NCI-H146 (cell line): ENCODE measurements at regions not wholly inside any gene's neighbourhood (a gene's known extent, or its start where the extent isn't known, plus 50 kb on each side); places are given as distances from the start of the nearest gene placed in this dataset.

Source experiments
- DNase-seq: peaks from one replicate; lab custom pipeline; 2025; lab: John Stamatoyannopoulos, UW

DNA sequence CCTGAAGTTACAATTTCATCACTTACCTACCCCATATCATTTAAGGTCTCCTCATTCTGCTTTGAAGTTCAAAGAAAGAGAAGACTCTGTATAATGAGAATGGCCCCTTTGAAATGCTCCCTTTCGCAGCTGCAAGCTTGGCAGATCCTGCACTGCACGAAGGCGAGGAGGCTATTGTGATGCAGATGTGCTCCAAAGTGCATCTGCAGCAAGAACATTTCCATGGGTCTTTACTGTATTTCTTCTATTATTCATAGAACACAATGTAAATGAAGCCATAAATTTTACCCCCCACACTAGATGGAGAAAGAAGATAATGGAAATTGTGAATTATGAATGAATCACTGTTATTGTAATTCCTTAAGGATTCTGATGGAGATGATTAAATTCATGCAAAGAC lies 178.7 kb downstream of the CHD9NB start:
- DNase-seq, result no peak

DNA sequence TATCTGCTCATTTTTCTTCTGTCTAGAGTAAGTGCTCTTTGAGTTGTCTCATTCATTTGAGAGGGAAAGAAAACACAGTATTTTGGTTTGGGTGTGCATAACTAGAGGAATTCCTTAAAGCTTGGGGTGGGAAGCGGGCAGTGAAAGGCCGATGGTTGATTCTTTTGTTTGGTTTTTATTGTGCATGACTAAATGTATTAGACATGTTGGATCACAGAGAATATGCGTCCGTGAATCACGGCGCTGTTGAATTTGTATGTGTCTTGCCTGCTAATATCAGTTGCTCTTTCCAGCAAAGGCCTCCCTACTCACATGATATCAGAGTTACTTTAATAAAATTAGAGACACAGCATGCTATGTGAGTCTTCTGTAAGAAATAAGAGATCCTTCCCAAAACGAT lies 180.0 kb downstream of the CHD9NB start:
- DNase-seq, result no peak

DNA sequence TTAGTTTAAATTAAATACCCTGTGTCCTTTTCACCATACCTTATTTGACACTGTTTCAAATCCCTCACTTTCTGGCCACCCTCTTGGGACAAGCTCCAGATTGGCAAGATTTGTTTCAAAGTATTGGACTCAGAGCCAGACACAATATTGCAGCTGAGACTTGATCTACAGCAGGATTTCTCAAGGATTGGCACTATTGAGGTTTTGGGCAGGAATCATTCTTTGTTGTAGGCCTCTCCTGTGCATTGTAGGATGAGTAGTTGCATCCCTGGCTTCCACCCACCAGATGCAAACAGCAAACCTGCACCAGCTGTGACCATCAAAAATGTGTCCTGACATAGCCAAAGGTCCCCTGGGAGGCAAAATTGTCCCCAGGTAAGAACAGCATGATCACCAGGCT lies 181.2 kb downstream of the CHD9NB start:
- DNase-seq, result no peak

DNA sequence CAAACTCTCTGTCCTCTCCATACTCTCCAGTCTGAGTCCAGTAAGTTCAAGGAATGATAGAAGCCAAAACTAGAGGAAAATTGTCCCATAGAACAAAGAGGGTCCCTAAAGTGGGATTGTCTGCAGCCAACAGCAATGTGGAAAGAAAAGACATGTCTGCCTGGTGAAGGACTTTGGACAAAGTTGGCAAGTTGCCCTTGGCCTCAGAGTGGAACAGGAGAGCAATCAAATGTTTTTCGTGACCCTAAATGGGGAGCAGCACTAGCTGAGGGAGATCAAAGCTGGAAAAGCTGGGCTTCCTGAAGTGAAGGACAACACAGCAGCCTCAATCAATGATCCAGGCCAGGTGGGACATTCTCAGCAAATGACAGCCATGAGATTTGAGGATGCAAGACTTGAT lies 183.5 kb downstream of the CHD9NB start:
- DNase-seq, result no peak

DNA sequence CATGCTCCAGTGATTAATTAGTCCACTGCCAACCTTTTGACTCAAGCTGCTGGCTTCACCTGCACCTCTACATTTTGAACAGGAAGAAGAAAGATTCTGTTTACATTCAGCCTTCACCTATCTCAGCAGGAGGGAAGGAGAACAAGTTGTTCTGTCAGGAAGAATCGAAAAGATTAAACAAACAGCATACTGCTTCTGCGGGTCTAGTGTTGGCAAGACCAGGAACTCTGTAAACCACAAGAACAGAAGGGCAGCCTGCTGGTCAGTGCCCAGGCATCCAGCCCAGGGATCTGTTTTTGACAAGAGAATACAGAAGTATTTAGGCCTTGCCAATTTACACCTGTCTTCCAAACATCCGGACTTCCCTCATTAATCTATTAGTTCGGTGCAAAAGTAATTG lies 189.7 kb downstream of the CHD9NB start:
- DNase-seq, result peak; percentile 11

DNA sequence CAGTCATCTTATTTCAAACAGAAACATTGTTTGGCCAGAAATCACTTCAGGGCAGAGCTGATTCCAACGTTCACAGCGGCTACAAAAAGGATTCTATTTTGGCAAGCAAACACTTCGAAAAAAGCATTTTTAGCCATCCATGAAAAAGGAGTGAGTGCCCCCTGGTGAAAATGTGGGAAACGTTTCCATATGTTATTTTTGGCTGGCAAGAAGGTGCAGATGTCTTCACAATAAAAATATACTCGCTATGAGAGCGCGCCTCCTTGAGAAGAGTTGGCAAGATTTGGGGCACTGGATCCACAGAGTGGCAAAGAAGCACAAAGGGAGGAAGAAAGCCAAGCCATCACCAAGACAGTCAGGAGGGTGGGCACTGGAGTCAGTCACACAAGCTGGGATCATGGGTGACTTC lies 191.1 kb downstream of the CHD9NB start:
- peak; percentile 26 for DNase-seq

DNA sequence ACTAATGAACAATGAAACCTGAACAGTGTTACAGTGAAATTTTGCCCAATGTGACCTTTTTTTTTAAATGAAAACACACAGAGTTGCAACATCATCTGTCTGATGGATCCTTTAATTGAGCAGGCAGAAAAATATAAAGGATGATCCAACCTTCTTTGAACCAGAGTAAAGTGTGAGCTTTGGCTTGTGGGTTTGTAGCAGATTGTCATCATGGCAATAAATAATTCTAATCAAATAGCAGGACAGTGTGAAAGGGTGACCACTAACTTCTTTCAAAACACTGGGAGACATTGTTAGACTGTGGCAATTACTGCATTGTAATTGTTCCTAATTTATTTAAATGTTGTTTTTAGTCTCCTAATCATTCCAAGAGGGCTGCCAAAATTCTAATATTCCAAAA lies 197.2 kb downstream of the CHD9NB start:
- no peak for DNase-seq

DNA sequence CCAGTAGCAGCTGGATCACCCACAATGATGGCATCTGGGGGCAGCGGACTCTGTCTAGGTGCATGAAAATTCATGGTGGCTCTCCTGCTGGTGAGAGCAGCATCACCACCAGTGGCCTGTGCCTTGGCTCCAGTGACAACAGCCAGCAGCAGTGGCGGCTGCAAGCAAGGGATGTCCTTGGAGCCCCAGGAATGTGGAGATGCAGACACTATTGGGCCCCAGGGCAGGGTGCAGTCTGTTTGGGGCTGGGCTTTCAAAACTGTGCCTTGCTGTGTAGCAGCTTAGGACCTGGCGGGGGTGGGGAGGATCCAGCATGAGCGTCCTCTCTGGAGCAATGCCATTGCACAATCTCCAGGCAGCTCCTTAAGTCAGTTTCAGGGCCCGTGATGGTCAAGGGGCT lies 199.7 kb downstream of the CHD9NB start:
- DNase-seq, result no peak

DNA sequence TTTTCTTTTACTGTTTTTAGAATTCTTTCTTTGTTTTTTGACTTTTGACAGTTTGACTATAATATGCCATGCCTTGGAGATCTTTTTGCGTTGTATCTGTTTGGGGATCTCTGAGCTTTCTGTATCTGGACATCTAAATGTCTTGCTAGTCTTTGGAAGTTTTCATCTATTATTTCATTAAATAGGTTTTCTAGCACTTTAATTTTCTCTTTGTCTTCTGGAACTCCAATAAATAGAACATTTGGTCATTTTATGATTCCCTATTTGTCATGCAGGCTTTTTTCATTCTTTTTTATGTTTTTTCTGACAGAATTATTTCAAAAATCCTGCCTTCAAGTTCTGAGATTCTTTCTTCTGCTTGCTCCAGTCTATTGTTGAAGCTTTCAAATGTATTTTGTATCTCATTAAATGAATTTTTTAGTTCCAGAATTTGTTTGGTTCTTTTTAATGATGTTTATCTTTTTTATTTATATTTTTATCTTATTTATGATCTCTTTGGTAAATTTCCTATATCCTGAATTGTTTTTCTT lies 201.4 kb downstream of the CHD9NB start:
- no peak for DNase-seq

DNA sequence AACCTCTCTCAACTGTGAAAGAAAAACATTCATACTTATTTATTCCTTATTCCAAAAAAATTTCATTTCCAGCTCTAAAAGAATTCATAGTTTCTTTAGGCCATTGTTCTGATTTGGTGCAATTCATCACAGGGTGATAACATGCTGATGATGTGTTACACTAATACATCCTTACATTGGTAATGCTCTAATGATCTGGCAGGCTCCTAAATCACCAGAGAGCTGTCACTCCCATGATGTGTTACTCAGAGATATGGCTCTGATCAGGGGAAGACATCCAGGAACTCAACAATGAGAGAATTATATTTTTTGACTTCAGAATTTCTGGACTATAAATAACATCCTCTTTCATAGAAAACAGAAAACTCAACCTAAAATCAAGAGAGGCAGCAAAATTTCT lies 209.3 kb downstream of the CHD9NB start:
- no peak for DNase-seq

DNA sequence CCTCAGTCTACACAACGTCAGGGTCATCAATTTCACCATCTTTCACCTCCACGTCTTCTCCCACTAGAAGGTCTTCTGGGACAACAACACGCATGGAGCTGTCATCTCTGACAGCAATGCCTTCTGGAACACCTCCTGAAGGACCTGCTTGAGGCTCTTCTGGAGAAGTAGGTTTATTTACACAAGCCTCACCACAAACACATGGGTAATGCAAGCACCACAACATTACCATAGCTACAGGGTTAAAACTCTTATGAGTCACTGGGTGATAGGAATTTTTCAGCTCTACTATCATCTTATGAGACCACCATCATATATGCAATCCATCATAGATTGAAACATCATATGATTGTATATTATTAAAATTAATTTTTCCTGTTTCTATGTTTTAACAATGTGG lies 215.4 kb downstream of the CHD9NB start:
- no peak for DNase-seq

DNA sequence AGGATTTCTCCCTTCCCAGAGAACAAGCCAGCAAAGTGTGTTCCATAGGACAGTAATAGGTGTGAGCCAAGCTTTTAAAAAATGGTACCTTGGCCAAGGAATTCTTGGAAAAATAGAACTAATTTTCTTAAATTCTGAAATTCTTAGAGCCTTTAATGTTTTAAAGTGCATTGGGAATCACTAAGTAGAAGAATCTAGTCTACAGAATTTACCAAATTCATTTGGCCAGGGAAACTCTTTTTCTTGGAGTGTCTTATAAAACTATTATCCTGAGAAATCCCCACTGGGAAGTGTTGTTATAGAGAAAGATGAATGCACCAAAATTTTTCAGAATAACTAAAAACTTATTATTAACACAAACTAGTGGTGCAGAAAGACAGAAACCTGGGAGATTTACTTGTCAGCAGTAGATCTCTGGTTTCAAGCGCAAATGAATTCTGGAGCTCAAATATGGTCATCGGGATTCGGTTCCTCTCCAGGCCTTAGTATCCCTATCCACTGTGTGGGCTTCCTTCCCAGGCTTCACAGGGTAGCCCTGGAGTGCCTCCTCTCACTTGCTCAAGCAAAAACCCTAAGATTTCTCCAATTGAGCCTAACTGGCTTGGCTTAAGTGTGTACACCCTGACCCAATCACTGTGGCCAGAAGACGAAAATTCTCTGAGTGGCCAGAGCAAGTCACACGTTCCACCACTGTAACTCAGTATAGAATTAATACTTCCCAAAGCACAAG lies 217.8 kb downstream of the CHD9NB start:
- DNase-seq, result no peak

DNA sequence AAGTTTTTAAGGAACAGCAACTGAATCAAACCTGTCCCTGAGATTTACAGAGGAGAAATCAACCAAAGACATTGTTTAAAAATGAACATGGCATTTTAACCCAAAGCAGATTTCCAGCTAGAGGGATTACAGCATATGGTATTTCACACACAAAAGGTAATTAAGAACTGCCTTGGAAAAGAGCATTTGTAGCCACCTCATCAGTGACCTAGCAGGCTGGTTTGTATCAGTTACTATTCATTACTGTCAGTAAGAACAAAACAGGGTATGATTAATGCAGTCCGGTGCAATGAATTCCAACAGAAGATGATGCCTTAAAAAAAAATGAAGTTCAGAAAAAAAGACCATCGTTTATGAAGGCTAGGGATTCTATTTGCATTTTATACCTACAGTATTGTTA lies 219.9 kb downstream of the CHD9NB start:
- no peak for DNase-seq

DNA sequence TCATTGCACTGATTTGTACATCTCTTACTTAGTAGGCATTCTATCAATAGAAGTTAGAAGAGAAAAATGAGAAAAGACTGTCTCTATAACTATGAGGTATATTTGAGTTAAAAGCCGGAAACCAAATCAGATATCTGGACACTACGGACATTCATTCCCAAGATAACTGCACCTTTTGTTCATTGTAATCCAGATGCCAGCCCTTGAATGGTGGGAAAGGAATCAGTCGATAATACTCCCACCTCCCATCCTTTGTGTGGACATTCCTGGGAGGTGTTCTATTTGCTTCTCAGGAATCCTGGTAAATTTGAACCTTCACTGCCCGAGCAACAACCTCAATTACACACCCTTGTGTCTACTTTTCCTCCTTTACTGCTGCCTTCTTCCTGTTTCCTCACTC lies 225.2 kb downstream of the CHD9NB start:
- DNase-seq, result no peak

DNA sequence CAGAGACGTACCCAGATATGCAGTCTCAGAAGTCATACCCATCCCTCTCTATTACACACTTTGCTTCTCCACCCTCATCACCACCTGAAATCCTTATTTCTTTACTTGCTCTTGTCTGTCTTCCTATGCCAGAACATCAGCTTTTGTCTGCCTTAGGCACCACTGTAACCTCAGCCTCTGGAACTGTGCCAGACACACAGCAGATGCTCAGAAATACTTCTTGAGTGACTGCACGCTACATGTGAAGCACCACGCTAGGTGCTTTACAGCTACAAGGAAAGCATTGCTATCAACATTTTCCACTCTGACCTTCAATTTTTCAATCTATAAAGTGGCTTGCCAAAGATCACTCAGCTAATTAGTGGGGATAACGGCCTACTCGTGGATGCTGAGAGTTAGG lies 226.8 kb downstream of the CHD9NB start:
- DNase-seq, result no peak

DNA sequence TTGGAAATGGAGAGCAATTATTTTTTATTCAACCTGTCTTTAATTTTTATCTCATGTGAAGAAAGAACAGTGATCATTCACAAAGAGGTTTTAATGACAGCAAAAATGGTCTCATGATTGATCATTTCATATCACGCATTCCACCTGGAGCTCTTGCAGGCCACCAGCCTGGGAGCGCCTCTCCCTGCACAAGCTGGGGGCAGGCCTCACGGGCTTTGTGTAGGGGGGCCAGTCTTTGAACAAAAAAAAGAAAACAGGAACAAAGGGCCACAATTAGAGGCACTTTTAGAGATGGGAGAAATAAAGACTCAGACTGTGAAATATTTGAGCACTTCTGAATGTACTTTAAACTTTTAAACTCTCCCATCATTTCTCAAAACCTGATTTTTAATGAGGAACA lies 232.9 kb downstream of the CHD9NB start:
- DNase-seq, result no peak

DNA sequence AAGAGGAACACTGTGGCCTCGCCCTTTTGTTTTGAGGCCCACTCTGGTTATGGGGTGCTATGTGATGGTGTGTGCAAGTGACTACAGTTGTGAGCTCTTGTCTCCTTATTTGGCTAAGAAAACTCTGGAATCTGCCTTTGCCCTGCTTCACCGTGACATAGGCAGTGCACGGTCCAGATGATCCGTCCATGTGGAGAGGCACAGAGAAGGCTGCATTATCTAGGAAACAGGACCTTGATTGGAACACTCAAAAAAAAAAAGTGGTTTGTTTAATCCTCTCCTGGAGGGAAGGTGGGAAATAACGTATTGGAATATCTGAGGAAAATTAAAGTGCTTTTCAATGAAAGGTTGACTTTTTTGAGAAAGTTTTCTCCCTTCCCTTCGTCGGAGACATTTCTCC lies 233.3 kb downstream of the CHD9NB start:
- DNase-seq, result no peak

DNA sequence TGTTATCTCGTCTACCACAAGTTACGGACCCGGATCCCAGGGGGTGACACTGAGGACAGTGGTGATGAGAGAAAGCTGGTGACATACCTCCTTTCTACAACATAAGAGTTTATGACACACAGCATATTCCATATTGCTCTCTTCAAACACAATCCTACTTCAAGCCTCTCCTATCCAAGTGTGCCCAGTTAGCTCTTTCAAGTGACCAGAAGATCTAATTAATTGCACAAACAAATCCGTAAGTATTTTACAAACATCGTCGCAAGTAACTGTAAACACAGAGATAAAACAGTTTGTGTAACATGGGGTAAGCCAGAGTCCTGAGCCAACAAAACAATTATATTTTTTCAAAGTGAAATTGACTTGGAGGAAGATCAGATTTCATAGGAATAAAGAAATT lies 235.0 kb downstream of the CHD9NB start:
- no peak for DNase-seq

DNA sequence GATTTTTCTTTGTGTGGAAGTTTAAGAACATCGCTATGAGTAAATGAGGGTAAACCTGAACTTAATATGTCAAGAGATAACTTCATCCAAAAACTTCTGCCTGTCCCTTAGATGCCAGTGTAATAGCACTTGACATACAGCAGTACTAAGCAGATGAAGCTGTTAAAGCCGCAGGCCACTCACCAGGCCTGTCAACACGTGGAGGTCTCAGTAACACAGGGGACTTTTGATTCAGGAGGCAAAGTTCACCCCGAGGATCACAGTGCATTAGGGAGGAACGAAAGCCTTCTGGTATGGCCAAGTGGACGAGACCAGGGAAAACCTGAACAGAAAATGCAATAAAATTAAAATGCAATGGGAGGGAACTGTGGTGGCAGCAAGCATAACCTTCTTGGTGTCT lies 235.7 kb downstream of the CHD9NB start:
- no peak for DNase-seq

DNA sequence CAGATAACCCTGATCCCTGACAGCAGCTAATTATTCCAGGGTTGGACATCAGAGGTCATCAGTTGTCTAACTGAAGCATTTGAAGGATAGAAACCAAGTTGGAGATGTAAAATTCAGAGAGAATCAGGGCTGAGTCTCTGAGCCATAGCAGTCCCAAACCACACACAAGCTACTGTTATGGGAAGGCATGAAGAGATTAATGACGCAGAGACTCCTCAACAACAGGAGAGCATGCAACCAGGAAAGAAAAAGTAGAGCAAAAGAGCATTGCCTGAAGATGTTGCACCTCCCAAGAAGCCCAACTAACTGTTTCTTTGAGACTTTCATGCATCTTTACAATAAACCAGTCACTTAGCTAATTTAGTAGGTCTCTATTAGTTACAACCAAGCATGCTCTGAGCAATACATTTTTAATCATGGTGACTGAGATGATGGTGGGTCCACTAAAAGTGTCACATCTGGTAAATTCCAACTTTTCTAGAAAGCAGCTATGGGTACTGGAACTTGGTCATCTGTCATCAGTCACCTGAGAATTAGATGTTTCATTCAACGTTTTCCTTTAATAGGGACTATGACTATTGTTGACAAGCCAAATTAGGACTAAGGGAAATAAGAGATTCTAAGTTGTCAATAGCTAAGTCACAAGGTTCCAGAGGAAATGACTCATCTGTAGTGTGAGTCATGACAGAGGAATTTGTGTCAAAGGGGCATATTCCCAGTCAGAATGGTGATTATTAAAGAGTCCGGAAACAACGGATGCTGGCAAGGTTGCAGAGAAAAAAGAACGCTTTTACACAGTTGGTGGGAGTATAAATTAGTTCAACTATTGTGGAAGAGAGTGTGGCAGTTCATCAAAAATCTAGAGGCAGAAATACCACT lies 239.8 kb downstream of the CHD9NB start:
- DNase-seq, result no peak

DNA sequence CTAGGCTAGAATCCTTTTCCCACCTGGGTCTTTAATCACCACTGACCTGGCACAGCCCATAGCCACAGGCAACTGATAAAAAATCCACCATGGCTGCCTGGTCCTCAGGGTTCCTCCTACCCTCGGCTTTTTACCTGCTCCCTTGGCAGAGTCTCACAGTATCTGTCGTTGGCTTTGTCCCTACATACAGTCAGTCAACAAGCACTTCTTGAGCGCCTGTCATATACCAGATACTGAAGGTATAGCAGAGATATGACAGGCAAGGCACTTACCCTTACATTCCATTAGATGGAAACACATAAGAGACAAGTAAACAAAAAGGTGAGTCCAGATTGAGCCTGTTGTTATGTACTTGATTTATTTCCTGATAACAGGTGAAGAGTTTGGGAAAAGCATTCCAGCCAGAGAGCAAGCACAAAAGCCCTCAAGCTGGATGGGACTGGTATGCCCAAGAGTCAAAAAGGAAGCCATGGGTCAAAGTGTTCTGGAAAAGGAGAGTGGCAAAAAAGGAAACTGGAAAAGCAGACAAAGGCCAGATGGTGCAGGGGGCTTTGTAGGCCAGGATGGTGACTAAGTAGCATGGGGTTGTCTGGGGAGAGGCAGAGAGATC lies 247.0 kb downstream of the CHD9NB start:
- DNase-seq, result no peak

DNA sequence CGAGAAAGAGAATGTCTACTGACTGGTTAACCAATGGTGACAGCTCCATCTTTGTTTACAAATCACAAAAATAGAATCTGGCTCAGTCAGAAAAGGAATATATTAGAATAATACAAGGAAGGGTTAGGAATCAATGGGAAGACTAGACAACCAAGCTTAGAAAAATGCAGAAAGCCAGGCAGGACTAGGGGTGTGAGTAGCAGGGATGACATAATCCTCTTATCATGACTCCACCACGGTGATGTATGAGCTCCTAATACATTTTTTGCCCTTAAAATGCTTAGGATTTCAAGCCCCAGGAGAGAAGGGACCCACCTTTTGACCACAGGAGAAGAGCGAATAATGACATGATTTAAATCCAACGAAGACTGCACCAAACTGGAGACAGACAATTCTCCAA lies 252.3 kb downstream of the CHD9NB start:
- no peak for DNase-seq

DNA sequence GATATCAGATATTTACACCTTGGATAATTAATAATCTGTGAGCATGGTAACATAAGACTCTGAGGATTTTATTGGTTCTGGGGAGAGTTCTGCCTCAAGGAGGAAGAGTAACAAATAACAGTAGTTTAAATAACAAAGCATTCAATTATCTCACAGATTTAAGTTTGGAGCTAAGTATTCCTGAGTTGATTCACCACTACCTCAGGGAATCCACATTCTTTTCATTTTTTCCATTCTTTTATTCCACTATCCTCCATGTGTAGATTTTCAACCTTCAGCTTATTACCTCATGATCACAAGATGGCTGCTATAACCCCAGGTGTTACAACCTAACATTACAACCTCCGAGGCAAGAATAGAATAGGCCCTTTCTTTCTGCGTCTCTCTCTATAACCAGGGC lies 252.2 kb upstream of the TOX3 start:
- no peak for DNase-seq
